SK-N-SH treated with all-trans-retinoic acid at 6 μM for 48 hours (cell line): ENCODE measurements at regions not wholly inside any gene's neighbourhood (a gene's known extent, or its start where the extent isn't known, plus 50 kb on each side); places are given as distances from the start of the nearest gene placed in this dataset.
"Not testable (repeated sequence)": the region's sequence is repeated elsewhere in the genome, so short reads cannot be mapped to it uniquely, and the experiment has no call there.

Source experiments
- ATAC-seq: fragments of 200-7000 bp; cut with Tn5 transposase; 3 replicates; pipeline ENCODE4 v1.9.1; 2020; ENCODE audit warnings: mild to moderate bottlenecking, moderate library complexity
- CSDC2 ChIP-seq: fragments of 250-450 bp; sonication (Bioruptor Pico); IDR thresholded peaks from 2 replicates; pipeline ENCODE4 v1.5.0; 2020; ENCODE audit warnings: mild to moderate bottlenecking, moderate library complexity
- ESRRG ChIP-seq: fragments of 250-450 bp; sonication (Bioruptor Pico); IDR thresholded peaks from 2 replicates; pipeline ENCODE4 v1.6.1; 2021; ENCODE audit warnings: mild to moderate bottlenecking
- GLIS3 ChIP-seq: fragments of 250-450 bp; sonication (Bioruptor Pico); IDR thresholded peaks from 2 replicates; pipeline ENCODE4 v1.5.0; 2020; ENCODE audit warnings: mild to moderate bottlenecking, moderate library complexity
- ISL1 ChIP-seq: fragments of 250-450 bp; sonication (Bioruptor Pico); IDR thresholded peaks from 2 replicates; pipeline ENCODE4 v2.1.2; 2022; ENCODE audit warnings: mild to moderate bottlenecking, moderate library complexity
- PPARA ChIP-seq: fragments of 250-450 bp; sonication (Bioruptor Pico); IDR thresholded peaks from 2 replicates; pipeline ENCODE4 v1.5.0; 2020; ENCODE audit warnings: mild to moderate bottlenecking, borderline replicate concordance
- RARB ChIP-seq: fragments of 250-450 bp; sonication (Bioruptor Pico); IDR thresholded peaks from 2 replicates; pipeline ENCODE4 v1.8.0; 2021; ENCODE audit warnings: mild to moderate bottlenecking, moderate library complexity
- SNAI2 ChIP-seq: fragments of 250-450 bp; sonication (Bioruptor Pico); IDR thresholded peaks from 2 replicates; pipeline ENCODE4 v1.5.0; 2020; ENCODE audit warnings: mild to moderate bottlenecking, moderate library complexity
- TCF4 ChIP-seq: fragments of 250-450 bp; sonication (Bioruptor Pico); IDR thresholded peaks from 2 replicates; pipeline ENCODE4 v1.8.0; 2021; ENCODE audit warnings: mild to moderate bottlenecking, moderate library complexity, borderline replicate concordance
- TOX ChIP-seq: fragments of 250-450 bp; sonication (Bioruptor Pico); IDR thresholded peaks from 2 replicates; pipeline ENCODE4 v1.8.0; 2021; ENCODE audit warnings: mild to moderate bottlenecking, moderate library complexity, borderline replicate concordance
- ZC3H10 ChIP-seq: fragments of 250-450 bp; sonication (Bioruptor Pico); IDR thresholded peaks from 2 replicates; pipeline ENCODE4 v1.5.1; 2021; ENCODE audit warnings: mild to moderate bottlenecking, moderate library complexity
- ZFP3 ChIP-seq: fragments of 250-450 bp; sonication (Bioruptor Pico); IDR thresholded peaks from 2 replicates; pipeline ENCODE4 v1.5.0; 2020; ENCODE audit warnings: mild to moderate bottlenecking, moderate library complexity
- ZNF565 ChIP-seq: fragments of 450-650 bp; formaldehyde crosslinking; conservative IDR thresholded peaks from 2 replicates; pipeline ENCODE4 v1.5.0; 2020; ENCODE audit warnings: low read depth, mild to moderate bottlenecking, moderate library complexity
- ZNF70 ChIP-seq: fragments of 450-650 bp; formaldehyde crosslinking; IDR thresholded peaks from 2 replicates; pipeline ENCODE4 v1.5.0; 2020; ENCODE audit warnings: mild to moderate bottlenecking, moderate library complexity
- ZNF8 ChIP-seq: fragments of 450-650 bp; formaldehyde crosslinking; IDR thresholded peaks from 2 replicates; pipeline ENCODE4 v1.5.0; 2020; ENCODE audit warnings: mild to moderate bottlenecking, moderate library complexity
- TF ChIP-seq, protein P1 (sequence below): fragments of 250-450 bp; sonication (Bioruptor Pico); IDR thresholded peaks from 2 replicates; pipeline ENCODE4 v1.8.0; 2020; ENCODE audit warnings: mild to moderate bottlenecking, moderate library complexity, borderline replicate concordance
- TF ChIP-seq, protein P2 (sequence below): fragments of 250-450 bp; sonication (Bioruptor Pico); IDR thresholded peaks from 2 replicates; pipeline ENCODE4 v1.5.1; 2021; ENCODE audit warnings: mild to moderate bottlenecking, moderate library complexity
- TF ChIP-seq, protein P3 (sequence below): fragments of 250-450 bp; sonication (Bioruptor Pico); IDR thresholded peaks from 2 replicates; pipeline ENCODE4 v1.5.1; 2020; ENCODE audit warnings: low read depth, mild to moderate bottlenecking, moderate library complexity
- TF ChIP-seq, protein P4 (sequence below): fragments of 250-450 bp; sonication (Bioruptor Pico); IDR thresholded peaks from 2 replicates; pipeline ENCODE4 v1.5.0; 2020; ENCODE audit warnings: mild to moderate bottlenecking, moderate library complexity
- TF ChIP-seq, protein P5 (sequence below): fragments of 250-450 bp; sonication (Bioruptor Pico); IDR thresholded peaks from 2 replicates; pipeline ENCODE4 v1.8.0; 2021; ENCODE audit warnings: low read depth, mild to moderate bottlenecking, moderate library complexity, borderline replicate concordance

DNA sequence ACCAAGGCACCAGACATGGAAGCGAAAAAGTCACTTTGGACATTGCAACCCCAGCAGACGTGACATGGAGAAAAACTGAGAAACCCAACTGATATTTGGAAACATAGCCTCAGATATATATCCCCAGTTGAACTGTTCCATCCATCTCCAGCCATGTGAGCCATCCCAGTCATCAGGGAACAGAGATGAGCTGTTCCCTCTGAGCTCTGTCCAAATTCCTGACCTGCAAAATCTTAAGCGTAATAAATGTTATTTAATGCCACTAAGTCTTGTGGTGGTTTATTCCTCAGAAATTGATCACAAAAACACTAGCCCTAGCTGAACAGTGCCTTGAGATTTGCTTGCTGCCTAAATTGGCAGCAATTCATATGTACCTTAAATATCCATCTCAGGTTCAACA is 182.8 kb downstream of the NRP2 start (continued):
- TF ChIP-seq ZNF565 (CRISPR knock-in tag) (no peak), RARB (CRISPR knock-in tag) (no peak), SNAI2 (CRISPR knock-in tag) (no peak), ZNF8 (CRISPR knock-in tag) (no peak)
- TF ChIP-seq, protein P1, sequence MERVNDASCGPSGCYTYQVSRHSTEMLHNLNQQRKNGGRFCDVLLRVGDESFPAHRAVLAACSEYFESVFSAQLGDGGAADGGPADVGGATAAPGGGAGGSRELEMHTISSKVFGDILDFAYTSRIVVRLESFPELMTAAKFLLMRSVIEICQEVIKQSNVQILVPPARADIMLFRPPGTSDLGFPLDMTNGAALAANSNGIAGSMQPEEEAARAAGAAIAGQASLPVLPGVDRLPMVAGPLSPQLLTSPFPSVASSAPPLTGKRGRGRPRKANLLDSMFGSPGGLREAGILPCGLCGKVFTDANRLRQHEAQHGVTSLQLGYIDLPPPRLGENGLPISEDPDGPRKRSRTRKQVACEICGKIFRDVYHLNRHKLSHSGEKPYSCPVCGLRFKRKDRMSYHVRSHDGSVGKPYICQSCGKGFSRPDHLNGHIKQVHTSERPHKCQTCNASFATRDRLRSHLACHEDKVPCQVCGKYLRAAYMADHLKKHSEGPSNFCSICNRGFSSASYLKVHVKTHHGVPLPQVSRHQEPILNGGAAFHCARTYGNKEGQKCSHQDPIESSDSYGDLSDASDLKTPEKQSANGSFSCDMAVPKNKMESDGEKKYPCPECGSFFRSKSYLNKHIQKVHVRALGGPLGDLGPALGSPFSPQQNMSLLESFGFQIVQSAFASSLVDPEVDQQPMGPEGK (CRISPR knock-in tag), result no peak
- TF ChIP-seq, protein P2, sequence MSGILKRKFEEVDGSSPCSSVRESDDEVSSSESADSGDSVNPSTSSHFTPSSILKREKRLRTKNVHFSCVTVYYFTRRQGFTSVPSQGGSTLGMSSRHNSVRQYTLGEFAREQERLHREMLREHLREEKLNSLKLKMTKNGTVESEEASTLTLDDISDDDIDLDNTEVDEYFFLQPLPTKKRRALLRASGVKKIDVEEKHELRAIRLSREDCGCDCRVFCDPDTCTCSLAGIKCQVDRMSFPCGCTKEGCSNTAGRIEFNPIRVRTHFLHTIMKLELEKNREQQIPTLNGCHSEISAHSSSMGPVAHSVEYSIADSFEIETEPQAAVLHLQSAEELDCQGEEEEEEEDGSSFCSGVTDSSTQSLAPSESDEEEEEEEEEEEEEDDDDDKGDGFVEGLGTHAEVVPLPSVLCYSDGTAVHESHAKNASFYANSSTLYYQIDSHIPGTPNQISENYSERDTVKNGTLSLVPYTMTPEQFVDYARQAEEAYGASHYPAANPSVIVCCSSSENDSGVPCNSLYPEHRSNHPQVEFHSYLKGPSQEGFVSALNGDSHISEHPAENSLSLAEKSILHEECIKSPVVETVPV, result no peak

DNA sequence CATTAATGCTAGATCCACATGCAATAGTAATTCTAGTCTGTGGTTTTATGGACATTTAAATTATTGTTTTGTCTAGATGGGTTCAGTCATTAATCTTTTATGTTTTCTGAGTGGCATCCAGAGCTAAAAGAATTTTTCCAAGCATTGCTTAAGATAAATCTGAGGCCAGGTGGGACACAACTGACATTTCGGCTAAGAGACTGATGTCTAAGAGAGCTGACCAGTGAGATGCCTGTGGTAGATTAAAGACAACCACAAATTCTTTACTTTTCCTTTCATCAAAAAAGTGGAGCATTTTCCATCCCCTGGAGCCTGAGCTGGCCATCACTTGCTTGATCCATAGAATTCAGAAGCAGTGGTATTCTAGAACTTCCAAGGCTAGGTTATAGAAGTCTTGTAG is 182.2 kb downstream of the NRP2 start:
- no peak for ATAC-seq

DNA sequence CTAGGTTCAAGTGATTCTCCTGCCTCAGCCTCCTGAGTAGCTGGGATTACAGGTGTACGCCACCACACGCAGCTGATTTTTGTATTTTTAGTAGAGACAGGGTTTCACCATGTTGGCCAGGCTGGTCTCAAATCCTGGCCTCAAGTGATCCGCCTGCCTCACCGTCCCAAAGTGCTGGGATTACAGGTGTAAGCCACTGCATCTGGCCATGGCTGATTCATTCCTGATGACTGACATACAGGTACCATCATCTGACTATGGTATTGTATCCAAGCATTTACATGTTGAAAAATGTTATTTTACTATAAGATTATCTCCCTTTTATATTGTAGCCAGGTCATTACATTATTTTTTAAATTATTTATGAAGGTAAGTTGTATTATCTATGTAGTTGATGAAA is 180.5 kb downstream of the NRP2 start:
- not testable (repeated sequence) for ATAC-seq

More for the DNA sequence above, 182.2 kb downstream of the NRP2 start:
- TF ChIP-seq PPARA (CRISPR knock-in tag), result no peak
- TF ChIP-seq ZNF565 (CRISPR knock-in tag), result no peak
- no peak for TF ChIP-seq ZC3H10 (CRISPR knock-in tag)
- no peak for TF ChIP-seq ISL1 (CRISPR knock-in tag)
- no peak for TF ChIP-seq GLIS3 (CRISPR knock-in tag)
- TF ChIP-seq, protein P3, sequence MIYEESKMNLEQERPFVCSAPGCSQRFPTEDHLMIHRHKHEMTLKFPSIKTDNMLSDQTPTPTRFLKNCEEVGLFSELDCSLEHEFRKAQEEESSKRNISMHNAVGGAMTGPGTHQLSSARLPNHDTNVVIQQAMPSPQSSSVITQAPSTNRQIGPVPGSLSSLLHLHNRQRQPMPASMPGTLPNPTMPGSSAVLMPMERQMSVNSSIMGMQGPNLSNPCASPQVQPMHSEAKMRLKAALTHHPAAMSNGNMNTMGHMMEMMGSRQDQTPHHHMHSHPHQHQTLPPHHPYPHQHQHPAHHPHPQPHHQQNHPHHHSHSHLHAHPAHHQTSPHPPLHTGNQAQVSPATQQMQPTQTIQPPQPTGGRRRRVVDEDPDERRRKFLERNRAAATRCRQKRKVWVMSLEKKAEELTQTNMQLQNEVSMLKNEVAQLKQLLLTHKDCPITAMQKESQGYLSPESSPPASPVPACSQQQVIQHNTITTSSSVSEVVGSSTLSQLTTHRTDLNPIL (CRISPR knock-in tag), result no peak
- TF ChIP-seq, protein P2, result no peak
- TF ChIP-seq, protein P1 (CRISPR knock-in tag), result no peak
- no peak for TF ChIP-seq TOX (CRISPR knock-in tag)
- TF ChIP-seq, protein P4, sequence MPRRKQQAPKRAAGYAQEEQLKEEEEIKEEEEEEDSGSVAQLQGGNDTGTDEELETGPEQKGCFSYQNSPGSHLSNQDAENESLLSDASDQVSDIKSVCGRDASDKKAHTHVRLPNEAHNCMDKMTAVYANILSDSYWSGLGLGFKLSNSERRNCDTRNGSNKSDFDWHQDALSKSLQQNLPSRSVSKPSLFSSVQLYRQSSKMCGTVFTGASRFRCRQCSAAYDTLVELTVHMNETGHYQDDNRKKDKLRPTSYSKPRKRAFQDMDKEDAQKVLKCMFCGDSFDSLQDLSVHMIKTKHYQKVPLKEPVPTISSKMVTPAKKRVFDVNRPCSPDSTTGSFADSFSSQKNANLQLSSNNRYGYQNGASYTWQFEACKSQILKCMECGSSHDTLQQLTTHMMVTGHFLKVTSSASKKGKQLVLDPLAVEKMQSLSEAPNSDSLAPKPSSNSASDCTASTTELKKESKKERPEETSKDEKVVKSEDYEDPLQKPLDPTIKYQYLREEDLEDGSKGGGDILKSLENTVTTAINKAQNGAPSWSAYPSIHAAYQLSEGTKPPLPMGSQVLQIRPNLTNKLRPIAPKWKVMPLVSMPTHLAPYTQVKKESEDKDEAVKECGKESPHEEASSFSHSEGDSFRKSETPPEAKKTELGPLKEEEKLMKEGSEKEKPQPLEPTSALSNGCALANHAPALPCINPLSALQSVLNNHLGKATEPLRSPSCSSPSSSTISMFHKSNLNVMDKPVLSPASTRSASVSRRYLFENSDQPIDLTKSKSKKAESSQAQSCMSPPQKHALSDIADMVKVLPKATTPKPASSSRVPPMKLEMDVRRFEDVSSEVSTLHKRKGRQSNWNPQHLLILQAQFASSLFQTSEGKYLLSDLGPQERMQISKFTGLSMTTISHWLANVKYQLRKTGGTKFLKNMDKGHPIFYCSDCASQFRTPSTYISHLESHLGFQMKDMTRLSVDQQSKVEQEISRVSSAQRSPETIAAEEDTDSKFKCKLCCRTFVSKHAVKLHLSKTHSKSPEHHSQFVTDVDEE, result no peak
- TF ChIP-seq ZNF8 (CRISPR knock-in tag), result no peak
- no peak for TF ChIP-seq ZNF70 (CRISPR knock-in tag)
- TF ChIP-seq CSDC2 (CRISPR knock-in tag), result no peak
- TF ChIP-seq ESRRG (CRISPR knock-in tag), result no peak
- no peak for TF ChIP-seq TCF4 (CRISPR knock-in tag)
- no peak for TF ChIP-seq ZFP3 (CRISPR knock-in tag)

DNA sequence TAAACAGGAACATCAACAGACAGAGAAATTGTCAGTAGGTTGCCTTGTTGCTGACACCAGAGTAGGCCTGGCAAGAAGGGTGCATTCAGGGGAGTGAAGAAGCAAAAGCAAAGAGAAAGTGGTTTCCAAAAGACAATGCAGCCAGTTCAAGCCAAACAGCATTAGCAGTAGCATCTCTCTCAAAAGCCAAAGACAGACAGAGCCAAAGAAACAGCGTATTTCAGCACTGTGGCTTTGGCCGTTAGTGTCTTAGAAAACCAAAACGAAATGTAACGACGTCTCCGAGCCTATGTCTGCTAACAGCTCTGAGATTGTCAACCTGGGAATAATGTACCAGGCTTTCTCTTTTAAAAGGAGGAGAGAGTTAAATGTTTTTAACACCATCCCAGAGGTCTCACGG is 178.6 kb downstream of the NRP2 start:
- ATAC-seq, result no peak
- TF ChIP-seq TCF4 (CRISPR knock-in tag) (no peak), CSDC2 (CRISPR knock-in tag) (no peak), RARB (CRISPR knock-in tag) (no peak), ZNF8 (CRISPR knock-in tag) (no peak), ESRRG (CRISPR knock-in tag) (no peak)
- TF ChIP-seq, protein P2, result no peak
- TF ChIP-seq, protein P3 (CRISPR knock-in tag), result no peak
- TF ChIP-seq, protein P5, sequence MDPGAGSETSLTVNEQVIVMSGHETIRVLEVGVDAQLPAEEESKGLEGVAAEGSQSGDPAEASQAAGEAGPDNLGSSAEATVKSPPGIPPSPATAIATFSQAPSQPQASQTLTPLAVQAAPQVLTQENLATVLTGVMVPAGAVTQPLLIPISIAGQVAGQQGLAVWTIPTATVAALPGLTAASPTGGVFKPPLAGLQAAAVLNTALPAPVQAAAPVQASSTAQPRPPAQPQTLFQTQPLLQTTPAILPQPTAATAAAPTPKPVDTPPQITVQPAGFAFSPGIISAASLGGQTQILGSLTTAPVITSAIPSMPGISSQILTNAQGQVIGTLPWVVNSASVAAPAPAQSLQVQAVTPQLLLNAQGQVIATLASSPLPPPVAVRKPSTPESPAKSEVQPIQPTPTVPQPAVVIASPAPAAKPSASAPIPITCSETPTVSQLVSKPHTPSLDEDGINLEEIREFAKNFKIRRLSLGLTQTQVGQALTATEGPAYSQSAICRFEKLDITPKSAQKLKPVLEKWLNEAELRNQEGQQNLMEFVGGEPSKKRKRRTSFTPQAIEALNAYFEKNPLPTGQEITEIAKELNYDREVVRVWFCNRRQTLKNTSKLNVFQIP, result no peak
